ENCODE measurements at regions not wholly inside any gene's neighbourhood (a gene's known extent, or its start where the extent isn't known, plus 50 kb on each side); places are given as distances from the start of the nearest gene placed in this dataset.

GRCh38 chr10:85256481-85256880 is 928.1 kb downstream of the CCSER2 start:
- DNase-seq = no peak

GRCh38 chr10:85259908-85260307 is 931.5 kb downstream of the CCSER2 start:
- no peak for DNase-seq

- no peak for DNase-seq
Observed at GRCh38 chr10:85262992-85263391, 934.6 kb downstream of the CCSER2 start.

GRCh38 chr10:85265121-85265520 is 936.7 kb downstream of the CCSER2 start:
- no peak for DNase-seq

- DNase-seq = no peak
Observed at GRCh38 chr10:85266808-85267207, 938.4 kb downstream of the CCSER2 start.

- DNase-seq = no peak
Observed at GRCh38 chr10:85280014-85280413, 951.6 kb downstream of the CCSER2 start.

GRCh38 chr10:85284778-85285770 is 956.7 kb downstream of the CCSER2 start:
- no peak for DNase-seq

- DNase-seq = no peak
Observed at GRCh38 chr10:85293483-85293882, 965.1 kb downstream of the CCSER2 start.

GRCh38 chr10:85311613-85312337 is 983.4 kb downstream of the CCSER2 start:
- no peak for DNase-seq

- no peak for DNase-seq
Observed at GRCh38 chr10:85315657-85316056, 987.3 kb downstream of the CCSER2 start.

GRCh38 chr10:85316276-85316675 is 987.9 kb downstream of the CCSER2 start:
- no peak for DNase-seq

GRCh38 chr10:85317827-85318226 is 989.4 kb downstream of the CCSER2 start:
- no peak for DNase-seq

GRCh38 chr10:85318809-85319807 is 990.7 kb downstream of the CCSER2 start:
- no peak for DNase-seq

- no peak for DNase-seq
Observed at GRCh38 chr10:85319826-85320225, 991.4 kb downstream of the CCSER2 start.

GRCh38 chr10:85333594-85333993 is 1005.2 kb downstream of the CCSER2 start:
- no peak for DNase-seq

GRCh38 chr10:85362401-85362800 is 1004.2 kb downstream of the GRID1 start:
- no peak for DNase-seq

GRCh38 chr10:85377029-85377806 is 989.4 kb downstream of the GRID1 start:
- no peak for DNase-seq

- no peak for DNase-seq
Observed at GRCh38 chr10:85379338-85379737, 987.3 kb downstream of the GRID1 start.

- no peak for DNase-seq
Observed at GRCh38 chr10:85400981-85401695, 965.5 kb downstream of the GRID1 start.

GRCh38 chr10:85402541-85402940 is 964.1 kb downstream of the GRID1 start:
- DNase-seq = no peak

- DNase-seq = no peak
Observed at GRCh38 chr10:85407088-85407487, 959.5 kb downstream of the GRID1 start.
